Fibroblast of skin of right biceps (primary cell): ENCODE measurements at regions not wholly inside any gene's neighbourhood (a gene's known extent, or its start where the extent isn't known, plus 50 kb on each side); places are given as distances from the start of the nearest gene placed in this dataset.

ENCODE experiments used
- DNase-seq: peaks from one replicate; pipeline ENCODE4 v3.0.0-alpha.2; 2013

- DNase-seq: no peak
Observed at GRCh38 chr10:132467464-132468149, 70.0 kb upstream of the INPP5A start.

- DNase-seq: no peak
Observed at GRCh38 chr10:132468216-132468615, 69.4 kb upstream of the INPP5A start.

- no peak for DNase-seq
Observed at GRCh38 chr10:132468651-132469050, 68.9 kb upstream of the INPP5A start.

- peak; percentile 28 for DNase-seq
Observed at GRCh38 chr10:132469197-132469884, 68.2 kb upstream of the INPP5A start.

GRCh38 chr10:132470410-132471124 lies 67.0 kb upstream of the INPP5A start:
- DNase-seq: no peak

- DNase-seq: no peak
Observed at GRCh38 chr10:132471125-132471451, 66.5 kb upstream of the INPP5A start.

GRCh38 chr10:132471484-132471883 lies 66.1 kb upstream of the INPP5A start:
- no peak for DNase-seq

- no peak for DNase-seq
Observed at GRCh38 chr10:132475086-132475485, 62.5 kb upstream of the INPP5A start.

GRCh38 chr10:132476146-132477065 lies 61.2 kb upstream of the INPP5A start:
- no peak for DNase-seq

- no peak for DNase-seq
Observed at GRCh38 chr10:132477066-132477397, 60.6 kb upstream of the INPP5A start.

GRCh38 chr10:132477398-132478340 lies 59.9 kb upstream of the INPP5A start:
- DNase-seq: no peak

GRCh38 chr10:132478341-132479023 lies 59.1 kb upstream of the INPP5A start:
- no peak for DNase-seq

GRCh38 chr10:132479024-132479602 lies 58.5 kb upstream of the INPP5A start:
- no peak for DNase-seq

GRCh38 chr10:132479603-132480221 lies 57.9 kb upstream of the INPP5A start:
- no peak for DNase-seq

GRCh38 chr10:132480356-132480755 lies 57.2 kb upstream of the INPP5A start:
- peak; percentile 12 for DNase-seq

GRCh38 chr10:132481690-132482089 lies 55.9 kb upstream of the INPP5A start:
- no peak for DNase-seq

- DNase-seq: peak; percentile 88
Observed at GRCh38 chr10:132482090-132482800, 55.3 kb upstream of the INPP5A start.

- DNase-seq: no peak
Observed at GRCh38 chr10:132483394-132483793, 54.2 kb upstream of the INPP5A start.

- DNase-seq: no peak
Observed at GRCh38 chr10:132484922-132485321, 52.7 kb upstream of the INPP5A start.

GRCh38 chr10:132485391-132485790 lies 52.2 kb upstream of the INPP5A start:
- no peak for DNase-seq
